Hematopoietic multipotent progenitor cell treated with erythropoietin and hydrocortisone succinate and interleukin-3 and kit ligand, for 8 days (in vitro differentiated cells): ENCODE measurements at regions not wholly inside any gene's neighbourhood (a gene's known extent, or its start where the extent isn't known, plus 50 kb on each side); places are given as distances from the start of the nearest gene placed in this dataset.

Experiments used
- DNase-seq: peaks from one replicate; pipeline ENCODE4 v3.0.0-alpha.2; 2015

DNA sequence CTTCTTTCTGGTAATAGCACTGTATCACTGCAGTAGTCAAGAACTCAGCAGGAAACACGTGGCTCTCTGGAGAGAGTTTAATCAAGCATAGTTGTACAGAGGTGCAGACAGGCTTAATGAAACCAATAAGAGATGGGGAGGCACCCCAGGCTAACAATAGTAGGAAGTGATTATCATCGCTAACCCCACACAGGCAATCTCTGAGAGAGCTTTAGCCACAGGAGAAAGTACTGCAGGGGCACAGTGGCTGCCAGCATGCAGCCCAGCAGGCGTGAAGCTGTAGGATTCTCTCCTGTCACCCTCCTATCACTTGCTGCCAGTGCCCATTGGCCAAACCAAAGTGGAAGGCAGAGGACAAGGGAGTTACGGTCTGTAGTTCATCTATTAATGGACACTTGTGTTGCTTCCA lies 450.0 kb upstream of the RASGEF1B start:
- DNase-seq, result no peak

- peak; percentile 9 for DNase-seq
These were observed 448.1 kb upstream of the RASGEF1B start for GRCh38 chr4:81919810-81920209.

- DNase-seq, result peak; percentile 49
These were observed 447.5 kb upstream of the RASGEF1B start for GRCh38 chr4:81919223-81919622.

DNA sequence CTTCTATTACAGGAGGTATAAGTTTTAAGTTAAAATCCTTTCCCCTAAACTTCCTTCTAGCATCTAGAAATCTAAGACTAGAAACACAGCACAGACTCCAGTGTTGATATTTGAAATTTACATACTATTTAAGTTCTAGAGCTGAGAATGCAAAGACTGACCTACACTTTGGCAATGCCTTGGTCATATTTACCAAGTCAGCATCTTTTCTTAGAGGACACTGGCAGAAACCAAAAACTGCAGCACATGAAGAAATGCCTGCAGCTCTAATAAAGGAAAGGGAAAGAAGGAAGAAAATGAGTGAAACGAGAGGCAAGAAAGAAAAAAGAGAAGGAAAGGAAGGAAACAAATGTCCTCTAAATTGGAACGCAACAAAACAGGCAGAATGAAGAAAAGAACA lies 443.7 kb upstream of the RASGEF1B start:
- DNase-seq, result no peak

GRCh38 chr4:81914623-81915022 lies 442.9 kb upstream of the RASGEF1B start:
- DNase-seq, result no peak

DNA sequence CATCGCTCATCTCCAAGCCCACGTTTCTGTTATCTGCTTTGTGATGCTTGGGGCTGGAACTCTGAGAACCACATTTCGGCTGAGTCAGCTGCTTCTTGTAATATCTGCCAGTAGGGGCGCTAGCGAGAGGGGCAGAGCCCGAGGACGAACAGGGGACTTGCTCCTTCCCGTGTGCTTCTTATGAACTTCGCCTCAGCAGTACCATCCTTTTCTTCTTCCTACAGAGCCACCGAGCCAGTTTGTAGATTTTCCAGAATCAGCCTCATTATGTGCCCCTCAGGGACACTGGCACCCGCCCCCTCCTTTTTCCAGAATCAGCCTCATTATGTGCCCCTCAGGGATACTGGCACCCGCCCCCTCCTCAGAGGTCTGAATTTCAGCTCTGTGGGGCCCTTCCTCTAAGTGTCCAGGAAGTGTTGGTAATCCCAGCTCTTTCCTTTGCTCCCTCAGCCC lies 441.7 kb upstream of the RASGEF1B start:
- peak; percentile 80 for DNase-seq

- no peak for DNase-seq
These were observed 440.8 kb upstream of the RASGEF1B start for GRCh38 chr4:81912376-81913030.

DNA sequence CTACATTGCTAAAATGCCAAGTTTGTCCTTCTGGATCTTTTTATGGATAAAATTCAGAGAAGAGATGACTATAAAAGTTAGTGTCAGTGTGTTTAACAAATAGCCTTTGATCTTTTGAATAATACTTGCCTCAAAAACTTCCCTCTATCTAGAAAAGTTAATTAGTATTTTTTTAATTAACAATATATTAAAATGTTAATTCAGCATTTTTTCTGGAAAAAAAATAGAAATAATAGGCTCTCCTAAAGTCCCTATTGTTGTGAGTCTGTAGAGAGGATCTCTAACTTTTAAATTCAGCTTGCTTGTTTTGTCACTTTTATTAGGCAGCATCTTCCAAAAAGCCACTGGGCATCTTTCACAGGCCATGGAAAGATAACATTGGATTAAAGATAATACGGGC lies 435.2 kb upstream of the RASGEF1B start:
- DNase-seq, result no peak

- no peak for DNase-seq
These were observed 434.3 kb upstream of the RASGEF1B start for GRCh38 chr4:81905971-81906370.

DNA sequence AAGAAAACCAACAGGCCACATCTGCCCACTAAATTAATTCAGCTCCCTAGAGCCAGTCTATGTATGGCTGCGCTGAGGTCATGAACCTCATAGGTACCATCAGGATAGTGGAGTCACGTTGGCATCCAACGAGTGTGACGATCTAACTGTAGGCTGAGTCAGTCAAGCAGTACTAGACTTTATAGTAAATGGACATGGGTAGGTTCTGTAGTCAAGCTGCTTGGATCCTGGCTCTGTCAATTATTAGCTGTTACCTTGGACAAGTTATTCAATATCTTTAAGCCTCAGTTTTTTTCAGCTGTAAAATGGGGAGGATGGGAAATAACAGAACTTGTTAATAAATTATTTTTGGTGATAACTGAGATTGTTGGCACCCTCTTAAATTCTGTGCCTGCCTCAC lies 432.4 kb upstream of the RASGEF1B start:
- DNase-seq, result no peak

DNA sequence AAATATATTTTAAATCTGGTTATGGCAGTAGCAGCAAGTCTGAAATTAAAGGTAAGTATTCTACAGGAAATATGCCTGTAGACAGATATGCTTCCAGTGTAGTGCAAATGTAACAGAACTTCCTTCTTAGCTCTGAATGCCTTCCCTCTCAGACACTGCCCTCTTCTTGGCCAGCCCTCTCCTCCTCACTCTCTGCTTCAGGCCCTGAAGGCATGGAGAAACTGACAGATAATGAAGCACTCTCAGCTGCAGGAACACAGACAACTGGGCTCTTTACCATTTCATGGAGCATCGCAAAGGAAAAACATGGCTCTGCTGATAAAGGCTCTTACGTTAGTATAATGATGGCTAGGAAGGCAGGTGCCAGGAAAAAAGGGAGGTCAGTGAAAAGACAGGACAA lies 431.5 kb upstream of the RASGEF1B start:
- DNase-seq, result no peak

- DNase-seq, result no peak
These were observed 427.3 kb upstream of the RASGEF1B start for GRCh38 chr4:81898862-81899504.

GRCh38 chr4:81896936-81897335 lies 425.2 kb upstream of the RASGEF1B start:
- DNase-seq, result no peak

GRCh38 chr4:81891005-81891996 lies 419.6 kb upstream of the RASGEF1B start:
- no peak for DNase-seq

DNA sequence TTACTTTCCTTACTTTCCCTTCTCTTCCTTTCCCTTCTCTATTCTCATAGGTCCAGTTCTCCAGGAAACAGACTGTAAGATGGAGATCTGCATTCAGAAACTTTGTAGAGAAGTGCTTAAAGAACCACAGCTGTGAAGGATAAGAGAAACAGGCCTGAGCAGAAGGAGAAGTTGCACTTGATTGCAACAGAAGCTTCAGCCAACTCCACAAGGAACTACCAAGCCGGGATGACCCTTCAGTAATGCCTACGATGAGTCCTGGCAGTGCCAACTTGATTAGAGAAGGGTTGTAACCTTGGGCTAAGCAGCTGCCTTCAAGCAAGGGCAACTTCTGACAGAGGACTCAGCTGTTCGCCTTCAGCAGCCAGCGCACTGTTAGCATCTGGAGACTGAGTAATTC lies 413.3 kb upstream of the RASGEF1B start:
- no peak for DNase-seq

DNA sequence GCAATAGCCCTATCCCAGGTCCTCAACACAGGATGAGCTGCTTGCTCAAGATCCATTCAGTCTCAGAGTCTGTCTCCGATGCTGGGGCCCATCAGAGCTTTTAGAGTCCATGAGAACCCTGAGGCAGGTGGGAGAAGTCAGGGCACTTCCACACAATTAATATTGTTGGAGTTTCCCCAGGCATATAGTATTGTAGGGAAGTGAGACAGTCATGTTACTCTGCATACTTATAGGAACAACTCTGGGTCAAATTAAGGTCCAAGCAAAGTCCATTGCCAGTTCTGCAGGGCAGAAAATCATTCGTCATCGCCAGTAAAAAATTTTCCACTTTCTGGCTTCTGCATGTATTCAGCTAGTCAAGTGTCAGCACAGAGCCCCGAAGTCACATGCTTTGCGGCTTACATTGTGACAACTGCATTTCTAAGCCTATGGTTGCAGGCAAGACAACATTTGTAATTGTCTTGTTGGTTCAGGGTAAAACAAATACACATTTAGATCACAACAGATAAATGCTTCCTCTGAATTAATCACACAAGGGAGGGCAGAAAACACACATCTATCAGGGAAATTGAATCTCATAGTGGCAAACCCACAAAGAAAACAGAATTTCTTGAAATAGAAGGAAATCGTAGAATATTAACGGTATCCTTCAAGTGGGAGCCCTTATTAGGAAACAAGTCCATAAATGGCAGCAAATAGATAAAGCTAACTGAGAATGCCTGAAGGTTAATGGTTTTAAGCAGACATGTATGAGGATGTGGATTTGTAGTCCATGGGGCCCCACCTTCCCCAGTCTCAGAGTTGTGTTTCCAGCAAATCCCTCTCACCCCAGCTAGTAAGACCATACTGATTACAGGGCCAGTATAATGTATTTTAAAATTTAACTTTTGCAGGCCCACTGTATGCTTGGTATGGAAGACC lies 412.1 kb upstream of the RASGEF1B start:
- no peak for DNase-seq

DNA sequence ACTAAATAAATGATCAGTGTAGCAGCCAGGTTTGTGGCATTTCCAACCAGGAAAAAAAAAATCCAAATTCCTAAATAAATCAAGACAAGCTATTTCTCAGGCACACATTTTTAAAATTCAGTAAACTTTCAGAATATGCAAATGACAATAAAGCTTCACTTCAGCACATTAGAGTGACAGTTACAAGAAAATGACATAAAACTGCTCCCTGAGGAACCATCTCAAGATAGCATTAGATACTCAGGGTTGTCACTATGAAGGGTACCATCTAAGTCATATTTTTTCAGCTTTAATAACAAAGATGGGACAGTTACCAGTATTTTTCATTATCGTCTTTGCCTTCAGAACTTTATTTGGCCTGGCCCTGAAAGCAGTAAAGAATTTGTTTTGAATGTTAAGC lies 411.3 kb upstream of the RASGEF1B start:
- DNase-seq, result no peak

GRCh38 chr4:81881855-81882621 lies 410.3 kb upstream of the RASGEF1B start:
- DNase-seq, result no peak

GRCh38 chr4:81876106-81876505 lies 404.4 kb upstream of the RASGEF1B start:
- DNase-seq, result no peak

DNA sequence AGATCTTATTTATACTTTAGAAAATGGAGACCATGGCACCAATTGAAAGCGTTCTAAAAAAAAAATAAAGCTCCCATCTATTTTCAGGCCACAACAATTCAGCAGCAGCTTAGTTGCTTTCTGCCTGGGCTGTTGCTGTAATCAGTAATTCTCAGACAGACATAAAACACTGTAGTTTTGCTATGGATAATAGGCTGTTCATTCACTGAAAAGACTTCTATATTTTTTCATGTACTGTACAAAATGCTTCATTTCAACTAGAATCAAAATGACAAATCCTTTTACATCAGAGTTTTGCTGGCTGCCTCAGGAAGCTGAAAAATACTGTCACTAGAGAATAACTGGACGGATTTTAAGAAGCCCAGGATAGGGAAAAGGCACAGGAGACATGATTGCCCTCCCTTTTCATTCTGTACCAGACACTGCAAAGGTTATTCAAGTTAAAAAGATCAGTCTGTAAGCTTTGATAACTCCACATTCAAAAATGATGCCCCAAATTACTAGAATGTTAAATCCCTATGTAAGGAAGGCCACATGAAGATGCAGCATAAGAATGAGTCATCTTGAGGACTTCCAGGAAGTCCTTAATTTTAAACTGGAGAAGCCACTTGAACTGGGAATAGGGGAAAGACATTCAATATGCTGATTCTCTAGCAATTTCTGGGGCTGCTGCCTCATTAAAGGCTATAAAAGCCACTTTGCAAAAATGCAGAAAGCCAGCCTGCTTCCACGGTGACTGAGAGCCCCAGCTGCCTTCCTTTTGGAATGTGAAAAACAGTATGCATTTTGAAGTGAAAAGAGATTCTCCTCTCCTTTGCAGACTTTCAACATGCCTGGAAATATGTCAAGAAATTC lies 403.2 kb upstream of the RASGEF1B start:
- no peak for DNase-seq

DNA sequence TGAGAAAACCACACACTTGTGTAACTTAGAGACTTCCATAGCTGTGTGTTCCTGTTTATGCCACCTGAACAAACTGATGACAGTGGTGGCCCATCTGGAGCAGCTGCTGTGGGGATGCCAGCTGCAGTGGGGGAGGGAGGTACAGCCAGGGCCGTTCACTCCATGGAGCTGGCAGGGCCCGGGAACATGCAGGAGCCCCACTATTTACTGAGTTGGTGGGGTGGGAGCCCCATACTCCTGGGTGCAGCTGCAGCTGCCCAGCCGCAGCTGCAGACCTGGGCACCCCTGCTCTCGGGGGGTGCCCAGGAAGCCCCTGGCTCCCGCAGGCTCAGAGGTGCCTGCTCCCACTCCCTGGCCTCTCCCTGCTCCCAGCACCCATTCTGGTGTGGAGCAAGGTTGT lies 398.6 kb upstream of the RASGEF1B start:
- no peak for DNase-seq
